ENCODE measurements at regions not wholly inside any gene's neighbourhood (a gene's known extent, or its start where the extent isn't known, plus 50 kb on each side); places are given as distances from the start of the nearest gene placed in this dataset.

DNA sequence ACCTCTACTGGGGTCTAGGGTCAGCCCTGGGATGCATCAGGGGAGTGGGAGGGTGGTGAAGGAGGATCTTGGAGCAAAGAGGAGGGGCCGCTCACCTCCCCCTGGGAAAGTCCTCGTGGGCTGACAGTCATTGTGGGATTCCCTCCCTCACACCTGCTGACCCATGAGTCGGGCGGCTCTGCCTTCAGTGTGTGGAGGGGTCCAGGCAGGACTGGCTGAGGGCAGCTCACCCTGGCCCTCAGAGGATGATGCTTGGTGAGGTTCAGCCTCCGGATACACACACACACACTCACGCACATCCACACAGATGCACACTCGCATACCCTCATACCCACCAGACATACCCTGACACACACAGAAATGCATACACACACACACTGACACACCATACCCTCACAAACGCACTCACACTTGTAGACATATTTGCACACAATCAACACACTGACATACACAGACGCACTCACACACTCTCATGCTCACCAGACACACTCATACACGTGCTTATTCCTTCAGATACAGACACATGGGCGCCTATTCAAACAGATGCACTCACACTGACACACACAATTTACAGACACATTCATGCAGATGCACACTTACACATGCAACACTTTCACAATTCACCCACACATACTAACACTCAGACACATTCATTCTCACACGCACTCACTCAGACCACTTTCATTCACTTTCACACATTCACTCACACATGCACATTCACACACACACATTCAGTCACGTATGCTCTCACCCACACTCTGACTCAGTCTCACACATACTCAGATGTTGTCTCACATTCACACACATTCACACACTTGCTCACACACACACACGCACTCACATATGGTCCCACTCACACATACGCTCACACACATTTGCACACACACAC is 105.1 kb upstream of the RPL38 start:
- Histone ChIP-seq H3K36me3 (ENCODE audit: low read depth, missing control alignments) (no peaks in the 10 kb centered on the region), H3K27ac (no peak overlapping the region), H3K4me1 (no peaks in the 10 kb centered on the region), H3K4me3 (no peak overlapping the region), H3K27me3 (no peaks in the 10 kb centered on the region), H3K9me3 (no peaks in the 10 kb centered on the region)
- intact Hi-C loops (cut with DNase I; ENCODE audit: low total_unique reads): no loop called here
- TF ChIP-seq, protein P1, sequence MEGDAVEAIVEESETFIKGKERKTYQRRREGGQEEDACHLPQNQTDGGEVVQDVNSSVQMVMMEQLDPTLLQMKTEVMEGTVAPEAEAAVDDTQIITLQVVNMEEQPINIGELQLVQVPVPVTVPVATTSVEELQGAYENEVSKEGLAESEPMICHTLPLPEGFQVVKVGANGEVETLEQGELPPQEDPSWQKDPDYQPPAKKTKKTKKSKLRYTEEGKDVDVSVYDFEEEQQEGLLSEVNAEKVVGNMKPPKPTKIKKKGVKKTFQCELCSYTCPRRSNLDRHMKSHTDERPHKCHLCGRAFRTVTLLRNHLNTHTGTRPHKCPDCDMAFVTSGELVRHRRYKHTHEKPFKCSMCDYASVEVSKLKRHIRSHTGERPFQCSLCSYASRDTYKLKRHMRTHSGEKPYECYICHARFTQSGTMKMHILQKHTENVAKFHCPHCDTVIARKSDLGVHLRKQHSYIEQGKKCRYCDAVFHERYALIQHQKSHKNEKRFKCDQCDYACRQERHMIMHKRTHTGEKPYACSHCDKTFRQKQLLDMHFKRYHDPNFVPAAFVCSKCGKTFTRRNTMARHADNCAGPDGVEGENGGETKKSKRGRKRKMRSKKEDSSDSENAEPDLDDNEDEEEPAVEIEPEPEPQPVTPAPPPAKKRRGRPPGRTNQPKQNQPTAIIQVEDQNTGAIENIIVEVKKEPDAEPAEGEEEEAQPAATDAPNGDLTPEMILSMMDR (IDR thresholded peaks at IDR 0.05): no peak
- no peak for TF ChIP-seq POLR2A (IDR thresholded peaks at IDR 0.05)
- WGBS, 2 donors: 85 to 86% methylated on average over 11 to 15 of the region's 15 CpGs
- DNase-seq: no peak

DNA sequence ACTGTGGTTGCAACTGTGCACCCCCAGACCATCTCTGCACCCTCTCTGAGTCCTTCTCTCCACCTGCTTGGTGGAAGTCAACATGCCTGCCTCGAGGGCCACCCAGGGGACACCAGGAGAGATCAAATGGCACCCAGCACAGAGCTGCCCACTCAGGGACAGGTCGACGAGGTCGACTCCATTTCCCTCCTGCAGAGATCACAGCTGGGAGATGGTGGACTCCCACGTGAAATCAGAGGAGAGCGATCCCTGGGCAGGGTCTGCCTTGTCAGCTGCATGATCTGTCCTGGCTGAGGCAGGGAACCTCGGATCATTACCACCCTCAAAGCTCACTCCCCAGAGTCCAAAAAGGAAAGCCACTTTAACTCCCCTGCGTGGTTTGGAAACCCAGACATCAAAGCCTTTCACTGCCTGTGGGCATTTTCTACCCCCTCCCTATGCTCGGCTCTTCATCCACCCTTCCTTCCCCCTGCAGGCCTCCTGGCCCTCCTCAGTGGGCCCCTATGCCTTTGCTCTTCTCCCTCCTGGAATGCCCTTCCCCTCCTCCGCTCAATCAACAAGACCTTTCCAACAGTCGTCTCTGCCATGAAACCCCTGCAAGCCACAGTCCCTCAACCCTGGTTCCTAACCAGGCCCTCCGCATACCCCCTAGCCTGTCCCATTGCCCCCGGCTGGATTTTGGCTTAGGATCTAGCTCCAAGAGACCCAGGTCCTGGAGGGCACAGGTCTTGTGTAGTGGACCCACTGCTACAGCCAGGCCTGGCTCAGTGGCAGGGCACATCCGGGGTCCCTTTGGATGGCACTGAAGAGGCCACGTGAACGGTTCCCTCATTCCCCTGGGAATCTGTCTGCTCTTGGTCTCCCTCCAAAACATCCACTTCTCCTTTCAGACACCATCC is 103.8 kb upstream of the RPL38 start:
- H3K27ac ChIP-seq: no peak overlapping the region
- H3K27me3 ChIP-seq: no peaks in the 10 kb centered on the region
- WGBS, 2 donors: 79 to 82% methylated on average over 13 to 16 of the region's 16 CpGs
- H3K9me3 ChIP-seq: no peaks in the 10 kb centered on the region
- H3K4me3 ChIP-seq: no peak overlapping the region
- intact Hi-C loops (cut with DNase I; ENCODE audit: low total_unique reads): no loop called here
- no peaks in the 10 kb centered on the region for H3K4me1 ChIP-seq
- no peak for TF ChIP-seq POLR2A (IDR thresholded peaks at IDR 0.05)
- TF ChIP-seq, protein P1 (IDR thresholded peaks at IDR 0.05): no peak
- no peaks in the 10 kb centered on the region for H3K36me3 ChIP-seq (ENCODE audit: low read depth, missing control alignments)
- DNase-seq: no peak

DNA sequence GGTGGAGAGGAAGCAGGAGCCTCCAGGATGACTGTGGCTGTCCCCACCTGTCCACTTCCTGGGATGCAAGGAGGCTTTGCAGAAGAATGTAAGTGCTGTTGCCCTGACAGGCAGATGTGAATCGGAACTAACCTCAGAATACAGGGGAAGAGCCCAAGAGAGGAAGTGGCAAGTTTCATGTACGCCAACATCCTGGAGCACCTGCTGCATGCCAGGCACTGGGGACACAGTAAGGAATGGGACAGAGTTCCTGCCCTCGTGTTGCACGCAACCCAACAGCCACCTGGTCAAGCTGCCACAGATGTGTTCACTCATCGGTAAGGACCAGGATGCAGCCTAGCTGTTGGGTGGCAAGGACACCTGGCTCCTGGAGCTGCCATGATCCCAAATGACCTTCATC is 98.6 kb upstream of the RPL38 start:
- TF ChIP-seq POLR2A (IDR thresholded peaks at IDR 0.05): no peak
- TF ChIP-seq, protein P1 (IDR thresholded peaks at IDR 0.05): no peak
- no peak for DNase-seq
- Histone ChIP-seq H3K4me3 (no peak overlapping the region), H3K4me1 (no peaks in the 10 kb centered on the region), H3K27me3 (no peaks in the 10 kb centered on the region), H3K27ac (no peak overlapping the region), H3K36me3 (ENCODE audit: low read depth, missing control alignments) (no peaks in the 10 kb centered on the region), H3K9me3 (no peaks in the 10 kb centered on the region)
- WGBS, 2 donors: 82 to 98% methylated on average over 5 of the region's 5 CpGs
- intact Hi-C loops (cut with DNase I; ENCODE audit: low total_unique reads): no loop called here

DNA sequence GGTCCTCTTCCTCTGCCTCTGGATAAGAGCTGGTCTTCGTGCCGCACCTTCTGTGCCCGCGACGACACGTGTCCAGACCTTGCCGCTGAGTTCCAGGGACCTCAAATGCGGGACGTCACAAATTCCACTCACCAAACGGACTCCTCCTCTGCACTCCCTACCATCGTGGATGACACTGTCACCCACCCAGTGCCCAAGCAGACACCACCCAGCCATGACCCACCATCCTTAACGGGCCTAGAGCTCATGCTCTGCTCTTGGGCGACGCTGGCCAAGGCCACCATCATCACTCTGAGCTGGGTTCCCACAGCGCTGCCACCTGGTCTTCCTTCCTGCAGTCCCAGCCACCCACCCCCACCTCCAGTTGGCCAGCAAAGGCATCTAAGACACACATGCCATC is 96.4 kb upstream of the RPL38 start:
- Histone ChIP-seq H3K36me3 (ENCODE audit: low read depth, missing control alignments) (no peaks in the 10 kb centered on the region), H3K27ac (no peak overlapping the region), H3K27me3 (no peaks in the 10 kb centered on the region), H3K9me3 (no peaks in the 10 kb centered on the region), H3K4me3 (no peak overlapping the region), H3K4me1 (no peaks in the 10 kb centered on the region)
- intact Hi-C loops (cut with DNase I; ENCODE audit: low total_unique reads): no loop called here
- DNase-seq: no peak
- 88 to 93% methylated on average over 14 to 15 of the region's 15 CpGs for WGBS, 2 donors
- TF ChIP-seq POLR2A (IDR thresholded peaks at IDR 0.05): no peak
- TF ChIP-seq, protein P1 (IDR thresholded peaks at IDR 0.05): no peak

Data from testis (tissue), 2 donors.